ENCODE measurements at regions not wholly inside any gene's neighbourhood (a gene's known extent, or its start where the extent isn't known, plus 50 kb on each side); places are given as distances from the start of the nearest gene placed in this dataset.

- no peak for DNase-seq
Observed at GRCh38 chr16:52872731-52873130, 180.0 kb downstream of the CHD9NB start.

GRCh38 chr16:52871481-52871880 lies 181.2 kb downstream of the CHD9NB start:
- no peak for DNase-seq

DNA sequence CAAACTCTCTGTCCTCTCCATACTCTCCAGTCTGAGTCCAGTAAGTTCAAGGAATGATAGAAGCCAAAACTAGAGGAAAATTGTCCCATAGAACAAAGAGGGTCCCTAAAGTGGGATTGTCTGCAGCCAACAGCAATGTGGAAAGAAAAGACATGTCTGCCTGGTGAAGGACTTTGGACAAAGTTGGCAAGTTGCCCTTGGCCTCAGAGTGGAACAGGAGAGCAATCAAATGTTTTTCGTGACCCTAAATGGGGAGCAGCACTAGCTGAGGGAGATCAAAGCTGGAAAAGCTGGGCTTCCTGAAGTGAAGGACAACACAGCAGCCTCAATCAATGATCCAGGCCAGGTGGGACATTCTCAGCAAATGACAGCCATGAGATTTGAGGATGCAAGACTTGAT lies 183.5 kb downstream of the CHD9NB start:
- DNase-seq: no peak

DNA sequence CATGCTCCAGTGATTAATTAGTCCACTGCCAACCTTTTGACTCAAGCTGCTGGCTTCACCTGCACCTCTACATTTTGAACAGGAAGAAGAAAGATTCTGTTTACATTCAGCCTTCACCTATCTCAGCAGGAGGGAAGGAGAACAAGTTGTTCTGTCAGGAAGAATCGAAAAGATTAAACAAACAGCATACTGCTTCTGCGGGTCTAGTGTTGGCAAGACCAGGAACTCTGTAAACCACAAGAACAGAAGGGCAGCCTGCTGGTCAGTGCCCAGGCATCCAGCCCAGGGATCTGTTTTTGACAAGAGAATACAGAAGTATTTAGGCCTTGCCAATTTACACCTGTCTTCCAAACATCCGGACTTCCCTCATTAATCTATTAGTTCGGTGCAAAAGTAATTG lies 189.7 kb downstream of the CHD9NB start:
- DNase-seq: no peak

- no peak for DNase-seq
Observed at GRCh38 chr16:52861614-52862022, 191.1 kb downstream of the CHD9NB start.

DNA sequence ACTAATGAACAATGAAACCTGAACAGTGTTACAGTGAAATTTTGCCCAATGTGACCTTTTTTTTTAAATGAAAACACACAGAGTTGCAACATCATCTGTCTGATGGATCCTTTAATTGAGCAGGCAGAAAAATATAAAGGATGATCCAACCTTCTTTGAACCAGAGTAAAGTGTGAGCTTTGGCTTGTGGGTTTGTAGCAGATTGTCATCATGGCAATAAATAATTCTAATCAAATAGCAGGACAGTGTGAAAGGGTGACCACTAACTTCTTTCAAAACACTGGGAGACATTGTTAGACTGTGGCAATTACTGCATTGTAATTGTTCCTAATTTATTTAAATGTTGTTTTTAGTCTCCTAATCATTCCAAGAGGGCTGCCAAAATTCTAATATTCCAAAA lies 197.2 kb downstream of the CHD9NB start:
- DNase-seq: no peak

DNA sequence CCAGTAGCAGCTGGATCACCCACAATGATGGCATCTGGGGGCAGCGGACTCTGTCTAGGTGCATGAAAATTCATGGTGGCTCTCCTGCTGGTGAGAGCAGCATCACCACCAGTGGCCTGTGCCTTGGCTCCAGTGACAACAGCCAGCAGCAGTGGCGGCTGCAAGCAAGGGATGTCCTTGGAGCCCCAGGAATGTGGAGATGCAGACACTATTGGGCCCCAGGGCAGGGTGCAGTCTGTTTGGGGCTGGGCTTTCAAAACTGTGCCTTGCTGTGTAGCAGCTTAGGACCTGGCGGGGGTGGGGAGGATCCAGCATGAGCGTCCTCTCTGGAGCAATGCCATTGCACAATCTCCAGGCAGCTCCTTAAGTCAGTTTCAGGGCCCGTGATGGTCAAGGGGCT lies 199.7 kb downstream of the CHD9NB start:
- no peak for DNase-seq

- DNase-seq: no peak
Observed at GRCh38 chr16:52851211-52851740, 201.4 kb downstream of the CHD9NB start.

DNA sequence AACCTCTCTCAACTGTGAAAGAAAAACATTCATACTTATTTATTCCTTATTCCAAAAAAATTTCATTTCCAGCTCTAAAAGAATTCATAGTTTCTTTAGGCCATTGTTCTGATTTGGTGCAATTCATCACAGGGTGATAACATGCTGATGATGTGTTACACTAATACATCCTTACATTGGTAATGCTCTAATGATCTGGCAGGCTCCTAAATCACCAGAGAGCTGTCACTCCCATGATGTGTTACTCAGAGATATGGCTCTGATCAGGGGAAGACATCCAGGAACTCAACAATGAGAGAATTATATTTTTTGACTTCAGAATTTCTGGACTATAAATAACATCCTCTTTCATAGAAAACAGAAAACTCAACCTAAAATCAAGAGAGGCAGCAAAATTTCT lies 209.3 kb downstream of the CHD9NB start:
- no peak for DNase-seq

DNA sequence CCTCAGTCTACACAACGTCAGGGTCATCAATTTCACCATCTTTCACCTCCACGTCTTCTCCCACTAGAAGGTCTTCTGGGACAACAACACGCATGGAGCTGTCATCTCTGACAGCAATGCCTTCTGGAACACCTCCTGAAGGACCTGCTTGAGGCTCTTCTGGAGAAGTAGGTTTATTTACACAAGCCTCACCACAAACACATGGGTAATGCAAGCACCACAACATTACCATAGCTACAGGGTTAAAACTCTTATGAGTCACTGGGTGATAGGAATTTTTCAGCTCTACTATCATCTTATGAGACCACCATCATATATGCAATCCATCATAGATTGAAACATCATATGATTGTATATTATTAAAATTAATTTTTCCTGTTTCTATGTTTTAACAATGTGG lies 215.4 kb downstream of the CHD9NB start:
- no peak for DNase-seq

DNA sequence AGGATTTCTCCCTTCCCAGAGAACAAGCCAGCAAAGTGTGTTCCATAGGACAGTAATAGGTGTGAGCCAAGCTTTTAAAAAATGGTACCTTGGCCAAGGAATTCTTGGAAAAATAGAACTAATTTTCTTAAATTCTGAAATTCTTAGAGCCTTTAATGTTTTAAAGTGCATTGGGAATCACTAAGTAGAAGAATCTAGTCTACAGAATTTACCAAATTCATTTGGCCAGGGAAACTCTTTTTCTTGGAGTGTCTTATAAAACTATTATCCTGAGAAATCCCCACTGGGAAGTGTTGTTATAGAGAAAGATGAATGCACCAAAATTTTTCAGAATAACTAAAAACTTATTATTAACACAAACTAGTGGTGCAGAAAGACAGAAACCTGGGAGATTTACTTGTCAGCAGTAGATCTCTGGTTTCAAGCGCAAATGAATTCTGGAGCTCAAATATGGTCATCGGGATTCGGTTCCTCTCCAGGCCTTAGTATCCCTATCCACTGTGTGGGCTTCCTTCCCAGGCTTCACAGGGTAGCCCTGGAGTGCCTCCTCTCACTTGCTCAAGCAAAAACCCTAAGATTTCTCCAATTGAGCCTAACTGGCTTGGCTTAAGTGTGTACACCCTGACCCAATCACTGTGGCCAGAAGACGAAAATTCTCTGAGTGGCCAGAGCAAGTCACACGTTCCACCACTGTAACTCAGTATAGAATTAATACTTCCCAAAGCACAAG lies 217.8 kb downstream of the CHD9NB start:
- no peak for DNase-seq

DNA sequence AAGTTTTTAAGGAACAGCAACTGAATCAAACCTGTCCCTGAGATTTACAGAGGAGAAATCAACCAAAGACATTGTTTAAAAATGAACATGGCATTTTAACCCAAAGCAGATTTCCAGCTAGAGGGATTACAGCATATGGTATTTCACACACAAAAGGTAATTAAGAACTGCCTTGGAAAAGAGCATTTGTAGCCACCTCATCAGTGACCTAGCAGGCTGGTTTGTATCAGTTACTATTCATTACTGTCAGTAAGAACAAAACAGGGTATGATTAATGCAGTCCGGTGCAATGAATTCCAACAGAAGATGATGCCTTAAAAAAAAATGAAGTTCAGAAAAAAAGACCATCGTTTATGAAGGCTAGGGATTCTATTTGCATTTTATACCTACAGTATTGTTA lies 219.9 kb downstream of the CHD9NB start:
- no peak for DNase-seq

- no peak for DNase-seq
Observed at GRCh38 chr16:52827456-52827855, 225.2 kb downstream of the CHD9NB start.

DNA sequence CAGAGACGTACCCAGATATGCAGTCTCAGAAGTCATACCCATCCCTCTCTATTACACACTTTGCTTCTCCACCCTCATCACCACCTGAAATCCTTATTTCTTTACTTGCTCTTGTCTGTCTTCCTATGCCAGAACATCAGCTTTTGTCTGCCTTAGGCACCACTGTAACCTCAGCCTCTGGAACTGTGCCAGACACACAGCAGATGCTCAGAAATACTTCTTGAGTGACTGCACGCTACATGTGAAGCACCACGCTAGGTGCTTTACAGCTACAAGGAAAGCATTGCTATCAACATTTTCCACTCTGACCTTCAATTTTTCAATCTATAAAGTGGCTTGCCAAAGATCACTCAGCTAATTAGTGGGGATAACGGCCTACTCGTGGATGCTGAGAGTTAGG lies 226.8 kb downstream of the CHD9NB start:
- no peak for DNase-seq

- no peak for DNase-seq
Observed at GRCh38 chr16:52819808-52820207, 232.9 kb downstream of the CHD9NB start.

GRCh38 chr16:52819405-52819804 lies 233.3 kb downstream of the CHD9NB start:
- DNase-seq: no peak

- no peak for DNase-seq
Observed at GRCh38 chr16:52817696-52818095, 235.0 kb downstream of the CHD9NB start.

DNA sequence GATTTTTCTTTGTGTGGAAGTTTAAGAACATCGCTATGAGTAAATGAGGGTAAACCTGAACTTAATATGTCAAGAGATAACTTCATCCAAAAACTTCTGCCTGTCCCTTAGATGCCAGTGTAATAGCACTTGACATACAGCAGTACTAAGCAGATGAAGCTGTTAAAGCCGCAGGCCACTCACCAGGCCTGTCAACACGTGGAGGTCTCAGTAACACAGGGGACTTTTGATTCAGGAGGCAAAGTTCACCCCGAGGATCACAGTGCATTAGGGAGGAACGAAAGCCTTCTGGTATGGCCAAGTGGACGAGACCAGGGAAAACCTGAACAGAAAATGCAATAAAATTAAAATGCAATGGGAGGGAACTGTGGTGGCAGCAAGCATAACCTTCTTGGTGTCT lies 235.7 kb downstream of the CHD9NB start:
- DNase-seq: no peak

DNA sequence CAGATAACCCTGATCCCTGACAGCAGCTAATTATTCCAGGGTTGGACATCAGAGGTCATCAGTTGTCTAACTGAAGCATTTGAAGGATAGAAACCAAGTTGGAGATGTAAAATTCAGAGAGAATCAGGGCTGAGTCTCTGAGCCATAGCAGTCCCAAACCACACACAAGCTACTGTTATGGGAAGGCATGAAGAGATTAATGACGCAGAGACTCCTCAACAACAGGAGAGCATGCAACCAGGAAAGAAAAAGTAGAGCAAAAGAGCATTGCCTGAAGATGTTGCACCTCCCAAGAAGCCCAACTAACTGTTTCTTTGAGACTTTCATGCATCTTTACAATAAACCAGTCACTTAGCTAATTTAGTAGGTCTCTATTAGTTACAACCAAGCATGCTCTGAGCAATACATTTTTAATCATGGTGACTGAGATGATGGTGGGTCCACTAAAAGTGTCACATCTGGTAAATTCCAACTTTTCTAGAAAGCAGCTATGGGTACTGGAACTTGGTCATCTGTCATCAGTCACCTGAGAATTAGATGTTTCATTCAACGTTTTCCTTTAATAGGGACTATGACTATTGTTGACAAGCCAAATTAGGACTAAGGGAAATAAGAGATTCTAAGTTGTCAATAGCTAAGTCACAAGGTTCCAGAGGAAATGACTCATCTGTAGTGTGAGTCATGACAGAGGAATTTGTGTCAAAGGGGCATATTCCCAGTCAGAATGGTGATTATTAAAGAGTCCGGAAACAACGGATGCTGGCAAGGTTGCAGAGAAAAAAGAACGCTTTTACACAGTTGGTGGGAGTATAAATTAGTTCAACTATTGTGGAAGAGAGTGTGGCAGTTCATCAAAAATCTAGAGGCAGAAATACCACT lies 239.8 kb downstream of the CHD9NB start:
- no peak for DNase-seq

GRCh38 chr16:52805559-52806168 lies 247.0 kb downstream of the CHD9NB start:
- no peak for DNase-seq

- no peak for DNase-seq
Observed at GRCh38 chr16:52800432-52800831, 252.3 kb downstream of the CHD9NB start.

DNA sequence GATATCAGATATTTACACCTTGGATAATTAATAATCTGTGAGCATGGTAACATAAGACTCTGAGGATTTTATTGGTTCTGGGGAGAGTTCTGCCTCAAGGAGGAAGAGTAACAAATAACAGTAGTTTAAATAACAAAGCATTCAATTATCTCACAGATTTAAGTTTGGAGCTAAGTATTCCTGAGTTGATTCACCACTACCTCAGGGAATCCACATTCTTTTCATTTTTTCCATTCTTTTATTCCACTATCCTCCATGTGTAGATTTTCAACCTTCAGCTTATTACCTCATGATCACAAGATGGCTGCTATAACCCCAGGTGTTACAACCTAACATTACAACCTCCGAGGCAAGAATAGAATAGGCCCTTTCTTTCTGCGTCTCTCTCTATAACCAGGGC lies 252.2 kb upstream of the TOX3 start:
- no peak for DNase-seq

GRCh38 chr16:52787709-52788108 lies 240.8 kb upstream of the TOX3 start:
- DNase-seq: no peak

DNA sequence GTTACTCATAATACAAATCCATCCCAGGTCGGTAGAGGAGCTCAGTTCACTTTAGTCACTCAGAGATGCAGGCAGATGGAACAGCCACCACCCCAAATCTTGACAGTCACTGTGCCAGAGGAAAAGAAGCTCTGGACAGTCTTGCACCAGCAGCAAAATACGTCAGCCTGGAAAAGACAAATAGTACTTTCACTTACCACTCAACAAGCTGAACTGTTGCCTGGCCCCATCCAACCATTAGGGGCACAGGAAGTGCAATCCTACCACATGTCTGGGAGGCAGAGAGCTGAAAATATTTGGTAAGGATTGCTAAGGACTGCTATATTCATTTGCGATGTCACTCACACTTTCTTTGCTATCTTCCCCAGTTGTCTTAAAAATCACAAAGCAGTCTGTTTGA lies 239.1 kb upstream of the TOX3 start:
- no peak for DNase-seq

Data from activated CD4-positive, alpha-beta T cell treated with anti-CD3 and anti-CD28 coated beads for 48 hours (primary cell).